Activated naive CD8-positive, alpha-beta T cell treated with anti-CD3 and anti-CD28 coated beads for 36 hours (primary cell): ENCODE measurements at regions not wholly inside any gene's neighbourhood (a gene's known extent, or its start where the extent isn't known, plus 50 kb on each side); places are given as distances from the start of the nearest gene placed in this dataset.

Experiments
- DNase-seq: peaks from one replicate; pipeline ENCODE4 v3.0.0; 2021
- H3K27ac Mint-ChIP-seq: one replicate; pipeline ENCODE4 v1.8.0; 2022; ENCODE audit warnings: mild to moderate bottlenecking, moderate library complexity, mixed read lengths
- H3K27me3 Mint-ChIP-seq: one replicate; pipeline ENCODE4 v1.8.0; 2022; ENCODE audit warnings: mild to moderate bottlenecking, mixed read lengths
- H3K36me3 Mint-ChIP-seq: one replicate; pipeline ENCODE4 v1.8.0; 2021; ENCODE audit warnings: mild to moderate bottlenecking, mixed read lengths
- H3K4me1 Mint-ChIP-seq: one replicate; pipeline ENCODE4 v1.8.0; 2021; ENCODE audit warnings: mixed read lengths
- H3K4me3 Mint-ChIP-seq: one replicate; pipeline ENCODE4 v1.8.0; 2022; ENCODE audit warnings: mild to moderate bottlenecking, moderate library complexity, mixed read lengths
- H3K9me3 Mint-ChIP-seq: one replicate; pipeline ENCODE4 v1.8.0; 2022; ENCODE audit warnings: mixed read lengths

GRCh38 chr12:43169115-43169681 is 382.8 kb downstream of the ADAMTS20 start:
- no peaks in the 10 kb centered on the region for H3K27me3 Mint-ChIP-seq
- no peaks in the 10 kb centered on the region for H3K9me3 Mint-ChIP-seq
- H3K36me3 Mint-ChIP-seq = no peaks in the 10 kb centered on the region
- H3K4me3 Mint-ChIP-seq = no peak overlapping the region
- H3K27ac Mint-ChIP-seq = no peak overlapping the region
- no peaks in the 10 kb centered on the region for H3K4me1 Mint-ChIP-seq
- DNase-seq = no peak

- H3K9me3 Mint-ChIP-seq = no peaks in the 10 kb centered on the region
- no peaks in the 10 kb centered on the region for H3K27me3 Mint-ChIP-seq
- no peak overlapping the region for H3K4me3 Mint-ChIP-seq
- no peak for DNase-seq
- no peaks in the 10 kb centered on the region for H3K36me3 Mint-ChIP-seq
- no peak overlapping the region for H3K27ac Mint-ChIP-seq
- H3K4me1 Mint-ChIP-seq = no peaks in the 10 kb centered on the region
Measured at GRCh38 chr12:43167691-43168090, 384.3 kb downstream of the ADAMTS20 start.

GRCh38 chr12:43165351-43165750 is 386.7 kb downstream of the ADAMTS20 start:
- no peak overlapping the region for H3K27ac Mint-ChIP-seq
- H3K36me3 Mint-ChIP-seq = no peaks in the 10 kb centered on the region
- peaks cover 5% of the 10 kb centered on the region for H3K9me3 Mint-ChIP-seq
- DNase-seq = no peak
- H3K27me3 Mint-ChIP-seq = no peaks in the 10 kb centered on the region
- no peak overlapping the region for H3K4me3 Mint-ChIP-seq
- no peaks in the 10 kb centered on the region for H3K4me1 Mint-ChIP-seq

- no peak overlapping the region for H3K27ac Mint-ChIP-seq
Measured at GRCh38 chr12:43162138-43162537, 389.9 kb downstream of the ADAMTS20 start.

GRCh38 chr12:43159506-43159905 is 392.5 kb downstream of the ADAMTS20 start:
- no peak for DNase-seq
- no peaks in the 10 kb centered on the region for H3K36me3 Mint-ChIP-seq
- peaks cover 5% of the 10 kb centered on the region for H3K9me3 Mint-ChIP-seq
- no peaks in the 10 kb centered on the region for H3K27me3 Mint-ChIP-seq
- H3K4me1 Mint-ChIP-seq = no peaks in the 10 kb centered on the region
- H3K27ac Mint-ChIP-seq = no peak overlapping the region
- no peak overlapping the region for H3K4me3 Mint-ChIP-seq

More at GRCh38 chr12:43162138-43162537, 389.9 kb downstream of the ADAMTS20 start:
- H3K9me3 Mint-ChIP-seq = peaks cover 5% of the 10 kb centered on the region
- H3K36me3 Mint-ChIP-seq = no peaks in the 10 kb centered on the region
- H3K4me1 Mint-ChIP-seq = no peaks in the 10 kb centered on the region
- H3K27me3 Mint-ChIP-seq = no peaks in the 10 kb centered on the region
- H3K4me3 Mint-ChIP-seq = no peak overlapping the region
- no peak for DNase-seq

- Mint-ChIP-seq H3K27me3 (no peaks in the 10 kb centered on the region), H3K27ac (no peak overlapping the region), H3K4me1 (no peaks in the 10 kb centered on the region), H3K36me3 (no peaks in the 10 kb centered on the region), H3K9me3 (peaks cover 5% of the 10 kb centered on the region), H3K4me3 (no peak overlapping the region)
- DNase-seq = no peak
Measured at GRCh38 chr12:43158126-43158525, 393.9 kb downstream of the ADAMTS20 start.

GRCh38 chr12:43155376-43155775 is 396.6 kb downstream of the ADAMTS20 start:
- no peaks in the 10 kb centered on the region for H3K36me3 Mint-ChIP-seq
- no peak overlapping the region for H3K27ac Mint-ChIP-seq
- no peaks in the 10 kb centered on the region for H3K4me1 Mint-ChIP-seq
- DNase-seq = no peak
- no peak overlapping the region for H3K4me3 Mint-ChIP-seq
- H3K27me3 Mint-ChIP-seq = no peaks in the 10 kb centered on the region
- no peaks in the 10 kb centered on the region for H3K9me3 Mint-ChIP-seq

- Mint-ChIP-seq H3K27me3 (no peaks in the 10 kb centered on the region), H3K36me3 (no peaks in the 10 kb centered on the region), H3K4me3 (no peak overlapping the region), H3K9me3 (no peaks in the 10 kb centered on the region), H3K4me1 (no peaks in the 10 kb centered on the region), H3K27ac (no peak overlapping the region)
- no peak for DNase-seq
Measured at GRCh38 chr12:43154498-43155045, 397.4 kb downstream of the ADAMTS20 start.

GRCh38 chr12:43151441-43151981 is 400.5 kb downstream of the ADAMTS20 start:
- H3K27ac Mint-ChIP-seq = no peak overlapping the region
- H3K36me3 Mint-ChIP-seq = no peaks in the 10 kb centered on the region
- no peaks in the 10 kb centered on the region for H3K9me3 Mint-ChIP-seq
- no peak for DNase-seq
- no peaks in the 10 kb centered on the region for H3K4me1 Mint-ChIP-seq
- H3K4me3 Mint-ChIP-seq = no peak overlapping the region
- H3K27me3 Mint-ChIP-seq = no peaks in the 10 kb centered on the region

- H3K27ac Mint-ChIP-seq = no peak overlapping the region
- no peaks in the 10 kb centered on the region for H3K27me3 Mint-ChIP-seq
- H3K4me3 Mint-ChIP-seq = no peak overlapping the region
- H3K4me1 Mint-ChIP-seq = no peaks in the 10 kb centered on the region
- no peaks in the 10 kb centered on the region for H3K9me3 Mint-ChIP-seq
- no peak for DNase-seq
- H3K36me3 Mint-ChIP-seq = no peaks in the 10 kb centered on the region
Measured at GRCh38 chr12:43148691-43149090, 403.3 kb downstream of the ADAMTS20 start.

GRCh38 chr12:43147878-43148277 is 404.1 kb downstream of the ADAMTS20 start:
- H3K27me3 Mint-ChIP-seq = no peaks in the 10 kb centered on the region
- no peak overlapping the region for H3K27ac Mint-ChIP-seq
- H3K4me1 Mint-ChIP-seq = no peaks in the 10 kb centered on the region
- H3K36me3 Mint-ChIP-seq = no peaks in the 10 kb centered on the region
- H3K4me3 Mint-ChIP-seq = no peak overlapping the region
- DNase-seq = no peak
- no peaks in the 10 kb centered on the region for H3K9me3 Mint-ChIP-seq

- DNase-seq = no peak
- Mint-ChIP-seq H3K4me3 (no peak overlapping the region), H3K9me3 (no peaks in the 10 kb centered on the region), H3K4me1 (no peaks in the 10 kb centered on the region), H3K27me3 (no peaks in the 10 kb centered on the region), H3K27ac (no peak overlapping the region), H3K36me3 (no peaks in the 10 kb centered on the region)
Measured at GRCh38 chr12:43145481-43145880, 406.5 kb downstream of the ADAMTS20 start.

GRCh38 chr12:43143278-43143677 is 408.7 kb downstream of the ADAMTS20 start:
- no peak for DNase-seq
- Mint-ChIP-seq H3K36me3 (no peaks in the 10 kb centered on the region), H3K4me3 (no peak overlapping the region), H3K27me3 (no peaks in the 10 kb centered on the region), H3K27ac (no peak overlapping the region), H3K9me3 (no peaks in the 10 kb centered on the region), H3K4me1 (no peaks in the 10 kb centered on the region)

GRCh38 chr12:43132291-43132690 is 419.7 kb downstream of the ADAMTS20 start:
- Mint-ChIP-seq H3K27me3 (no peaks in the 10 kb centered on the region), H3K36me3 (no peaks in the 10 kb centered on the region), H3K27ac (no peak overlapping the region), H3K4me3 (no peak overlapping the region), H3K4me1 (no peaks in the 10 kb centered on the region), H3K9me3 (no peaks in the 10 kb centered on the region)
- no peak for DNase-seq

- H3K27me3 Mint-ChIP-seq = no peaks in the 10 kb centered on the region
- no peak for DNase-seq
- H3K4me3 Mint-ChIP-seq = no peak overlapping the region
- no peaks in the 10 kb centered on the region for H3K4me1 Mint-ChIP-seq
- no peak overlapping the region for H3K27ac Mint-ChIP-seq
- no peaks in the 10 kb centered on the region for H3K36me3 Mint-ChIP-seq
- H3K9me3 Mint-ChIP-seq = no peaks in the 10 kb centered on the region
Measured at GRCh38 chr12:43131301-43131700, 420.7 kb downstream of the ADAMTS20 start.

- Mint-ChIP-seq H3K4me3 (no peak overlapping the region), H3K9me3 (no peaks in the 10 kb centered on the region), H3K27ac (no peak overlapping the region), H3K4me1 (no peaks in the 10 kb centered on the region), H3K36me3 (no peaks in the 10 kb centered on the region), H3K27me3 (no peaks in the 10 kb centered on the region)
- no peak for DNase-seq
Measured at GRCh38 chr12:43127886-43128549, 424.0 kb downstream of the ADAMTS20 start.
